Kidney (tissue), 13 donors: ENCODE measurements at regions not wholly inside any gene's neighbourhood (a gene's known extent, or its start where the extent isn't known, plus 50 kb on each side); places are given as distances from the start of the nearest gene placed in this dataset.

Experiments used
- DNase-seq, 5 donors: peaks; one replicate each; pipeline ENCODE4 v3.0.0-alpha.2; 2013 to 2020
- FAIRE-seq: peaks from 2 replicates; lab custom pipeline; 2012; peaks lifted over from hg19 to GRCh38; lab: Jason Lieb, UNC
- H3K27ac ChIP-seq, 2 donors: one replicate each; pipeline ENCODE4 v1.7.0; 2013; ENCODE audit warnings: low read depth in 2 of 2, low read length in 2 of 2, inconsistent platforms in 1 of 2
- H3K27me3 ChIP-seq: one replicate; pipeline ENCODE4 v1.7.1; 2013; ENCODE audit warnings: low read length, inconsistent platforms; ENCODE audit not compliant: control insufficient read depth, insufficient read depth
- H3K36me3 ChIP-seq, 3 donors: one replicate each; pipeline versions ENCODE4 v1.7.0 to v1.7.1; 2013; ENCODE audit warnings: low read length in 3 of 3, control low read depth in 1 of 3, inconsistent platforms in 1 of 3; ENCODE audit not compliant: insufficient read depth in 3 of 3, control insufficient read depth in 2 of 3
- H3K4me1 ChIP-seq, 3 donors: one replicate each; pipeline versions ENCODE4 v1.7.0 to v1.7.1; 2013; ENCODE audit warnings: low read length in 3 of 3, inconsistent platforms in 1 of 3, low read depth in 1 of 3; ENCODE audit not compliant: control insufficient read depth in 2 of 3, insufficient read depth in 2 of 3
- H3K4me3 ChIP-seq, 3 donors: one replicate each; pipeline versions ENCODE4 v1.7.0 to v1.8.1; 2013; ENCODE audit warnings: low read length in 3 of 3, control low read depth in 1 of 3, inconsistent platforms in 1 of 3
- H3K9ac ChIP-seq, 3 donors: one replicate each; pipeline versions ENCODE4 v1.7.0 to v1.7.1; 2013; ENCODE audit warnings: low read length in 3 of 3, control low read depth in 1 of 3, inconsistent platforms in 1 of 3
- H3K9me3 ChIP-seq, 3 donors: one replicate each; pipeline versions ENCODE4 v1.7.0 to v1.7.1; 2013; ENCODE audit warnings: low read length in 3 of 3, control low read depth in 1 of 3, inconsistent platforms in 1 of 3; ENCODE audit not compliant: control insufficient read depth in 2 of 3, insufficient read depth in 1 of 3
- CTCF ChIP-seq: IDR thresholded peaks from 3 replicates; pipeline ENCODE4 v1.5.1; 2012; ENCODE audit warnings: mild to moderate bottlenecking, moderate library complexity, borderline replicate concordance; ENCODE audit not compliant: insufficient read depth; ENCODE audit errors: extremely low read depth
- intact Hi-C: fragments of 100-400 bp; cut with DNase I; formaldehyde crosslinking; loops from one replicate; pipeline ENCODE4 v1.11.1; 2022
- donor health status: control.
- donor health status: control.
- donor health status: control.
- donor health status: control.
- donor health status: control.
- donor health status: DM: yes; HTN: yes; CAD: no.
- donor health status: Normal renal cell carcinoma (clear cell type).

GRCh38 chr20:62581806-62582205 is 60.5 kb upstream of the SLCO4A1 start:
- Histone ChIP-seq H3K4me3 (no peak overlapping the region), H3K4me1 (no peaks in the 10 kb centered on the region), H3K27me3 (peaks cover 15% of the 10 kb centered on the region), H3K27ac (no peak overlapping the region), H3K36me3 (no peaks in the 10 kb centered on the region), H3K9me3 (no peaks in the 10 kb centered on the region), H3K9ac (no peak overlapping the region)
- FAIRE-seq: no peak
- intact Hi-C loops: no loop called here
- TF ChIP-seq CTCF: no peak
- DNase-seq: no peak

GRCh38 chr20:62583424-62583920 is 58.8 kb upstream of the SLCO4A1 start:
- intact Hi-C loops: no loop called here
- Histone ChIP-seq H3K36me3 (no peaks in the 10 kb centered on the region), H3K4me1 (no peaks in the 10 kb centered on the region), H3K27ac (no peak overlapping the region), H3K9ac (no peak overlapping the region), H3K27me3 (peaks cover 15% of the 10 kb centered on the region), H3K9me3 (no peaks in the 10 kb centered on the region), H3K4me3 (no peak overlapping the region)
- FAIRE-seq (no peak), DNase-seq (peak in 2 of 5 donors; percentile 26 to 59)
- TF ChIP-seq CTCF: peak; percentile 10

GRCh38 chr20:62584671-62585460 is 57.4 kb upstream of the SLCO4A1 start:
- Histone ChIP-seq H3K27ac (no peak overlapping the region), H3K36me3 (no peaks in the 10 kb centered on the region), H3K4me1 (peaks cover 0 to 2% (median 0%) of the 10 kb centered on the region in 3 donors), H3K9me3 (no peaks in the 10 kb centered on the region), H3K9ac (no peak overlapping the region), H3K27me3 (peaks cover 8% of the 10 kb centered on the region), H3K4me3 (no peak overlapping the region)
- intact Hi-C loops: no loop called here
- no peak for FAIRE-seq
- no peak for DNase-seq
- TF ChIP-seq CTCF: no peak
